Uterus (tissue), 2 donors: ENCODE measurements at regions not wholly inside any gene's neighbourhood (a gene's known extent, or its start where the extent isn't known, plus 50 kb on each side); places are given as distances from the start of the nearest gene placed in this dataset.

ENCODE experiments used
- POLR2A ChIP-seq, 2 donors: fragments of 450-650 bp; IDR thresholded peaks; one replicate each; pipeline ENCODE4 v1.6.1; 2016; ENCODE audit warnings: antibody characterized with exemption in 2 of 2, mild to moderate bottlenecking in 1 of 2, moderate library complexity in 1 of 2
- TF ChIP-seq, protein P1 (sequence below), 4 experiments: fragments of 200-600 bp in 2 of 4; fragments of 450-650 bp in 2 of 4; sonication (generic) in 2 of 4; IDR thresholded peaks; one replicate each; pipeline ENCODE4 v1.5.1; 2016 to 2019; ENCODE audit warnings: antibody characterized with exemption in 4 of 4, mild to moderate bottlenecking in 2 of 4, moderate library complexity in 1 of 4

DNA sequence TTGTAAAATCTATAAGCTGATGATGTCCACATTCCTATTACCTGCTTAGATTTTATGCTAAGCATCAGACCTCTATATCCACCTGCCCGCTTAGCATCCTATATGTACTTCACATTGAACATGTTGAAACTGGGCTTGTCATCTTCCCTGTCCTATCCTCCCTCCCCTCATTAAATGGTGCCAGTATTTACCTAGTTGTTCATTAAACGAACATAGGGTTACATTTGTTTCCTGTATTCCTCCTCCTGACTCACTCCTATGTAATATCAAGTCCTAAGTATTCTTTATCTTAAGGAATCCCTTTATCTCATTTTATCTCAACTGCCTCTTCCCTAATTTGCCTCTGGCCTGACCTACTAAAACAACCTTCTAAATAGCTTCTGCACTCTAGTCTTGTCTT, 177.8 kb upstream of the MEF2C start:
- TF ChIP-seq, protein P1, sequence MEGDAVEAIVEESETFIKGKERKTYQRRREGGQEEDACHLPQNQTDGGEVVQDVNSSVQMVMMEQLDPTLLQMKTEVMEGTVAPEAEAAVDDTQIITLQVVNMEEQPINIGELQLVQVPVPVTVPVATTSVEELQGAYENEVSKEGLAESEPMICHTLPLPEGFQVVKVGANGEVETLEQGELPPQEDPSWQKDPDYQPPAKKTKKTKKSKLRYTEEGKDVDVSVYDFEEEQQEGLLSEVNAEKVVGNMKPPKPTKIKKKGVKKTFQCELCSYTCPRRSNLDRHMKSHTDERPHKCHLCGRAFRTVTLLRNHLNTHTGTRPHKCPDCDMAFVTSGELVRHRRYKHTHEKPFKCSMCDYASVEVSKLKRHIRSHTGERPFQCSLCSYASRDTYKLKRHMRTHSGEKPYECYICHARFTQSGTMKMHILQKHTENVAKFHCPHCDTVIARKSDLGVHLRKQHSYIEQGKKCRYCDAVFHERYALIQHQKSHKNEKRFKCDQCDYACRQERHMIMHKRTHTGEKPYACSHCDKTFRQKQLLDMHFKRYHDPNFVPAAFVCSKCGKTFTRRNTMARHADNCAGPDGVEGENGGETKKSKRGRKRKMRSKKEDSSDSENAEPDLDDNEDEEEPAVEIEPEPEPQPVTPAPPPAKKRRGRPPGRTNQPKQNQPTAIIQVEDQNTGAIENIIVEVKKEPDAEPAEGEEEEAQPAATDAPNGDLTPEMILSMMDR (IDR thresholded peaks at IDR 0.05) = no peak
- no peak for TF ChIP-seq POLR2A (IDR thresholded peaks at IDR 0.05)
